IMR-90 (cell line): ENCODE measurements at regions not wholly inside any gene's neighbourhood (a gene's known extent, or its start where the extent isn't known, plus 50 kb on each side); places are given as distances from the start of the nearest gene placed in this dataset.

Source experiments
- ATAC-seq: fragments of 200-7000 bp; cut with Tn5 transposase; 2 replicates; pipeline ENCODE4 v1.9.1; 2020; ENCODE audit warnings: low read depth, mild to moderate bottlenecking, moderate library complexity
- BruUV-seq: library from RNA; stranded (reverse); fragments of 400-500 nt; replicated peaks from 2 replicates; lab custom pipeline; 2021; lab: Mats Ljungman, UMichigan
- CTCF ChIA-PET: fragments of 300-600 bp; formaldehyde crosslinking; extraction: SDS; loops from one replicate; lab custom pipeline; 2021; ENCODE audit warnings: antibody characterized with exemption; lab: Yijun Ruan, JAX
- POLR2A ChIA-PET: fragments of 300-600 bp; sonication (Branson Sonifier 250); formaldehyde crosslinking; loops from one replicate; lab custom pipeline; 2022; ENCODE audit warnings: antibody characterized with exemption; ENCODE audit not compliant: unreplicated experiment; lab: Charles Lee
- DNase-seq: peaks from one replicate; pipeline ENCODE4 v3.0.0; 2013
- H2AFZ ChIP-seq: replicated peaks from 2 replicates; pipeline ENCODE3; 2013; ENCODE audit warnings: low read length, mild to moderate bottlenecking; ENCODE audit not compliant: poor library complexity
- H2AK5ac ChIP-seq: 2 replicates; pipeline ENCODE4 v1.6.1; 2013; ENCODE audit warnings: low read depth, low read length, inconsistent platforms
- H2AK9ac ChIP-seq: replicated peaks from 2 replicates; pipeline ENCODE3; 2013; ENCODE audit warnings: mild to moderate bottlenecking, low read depth, low read length, moderate library complexity; ENCODE audit not compliant: poor library complexity
- H2BK120ac ChIP-seq: 2 replicates; pipeline ENCODE4 v1.6.1; 2013; ENCODE audit warnings: low read depth, low read length, inconsistent platforms
- H2BK15ac ChIP-seq: 3 replicates; pipeline ENCODE4 v1.6.1; 2013; ENCODE audit warnings: low read depth, low read length, inconsistent platforms
- H2BK20ac ChIP-seq: 2 replicates; pipeline ENCODE4 v1.6.1; 2013; ENCODE audit warnings: low read depth, mild to moderate bottlenecking, inconsistent platforms, low read length, moderate library complexity
- H2BK5ac ChIP-seq: 2 replicates; pipeline ENCODE4 v1.6.1; 2013; ENCODE audit warnings: mild to moderate bottlenecking, low read depth, low read length, inconsistent platforms; ENCODE audit not compliant: poor library complexity, severe bottlenecking
- H3K14ac ChIP-seq: replicated peaks from 2 replicates; pipeline ENCODE4 v1.6.1; 2013; ENCODE audit warnings: low read depth, low read length, inconsistent platforms
- H3K18ac ChIP-seq: 2 replicates; pipeline ENCODE4 v1.6.1; 2013; ENCODE audit warnings: low read depth, low read length, control low read depth
- H3K23ac ChIP-seq: 2 replicates; pipeline ENCODE4 v1.6.1; 2013; ENCODE audit warnings: low read depth, low read length, inconsistent platforms
- H3K27ac ChIP-seq: 2 replicates; pipeline ENCODE4 v1.5.1; 2013; ENCODE audit warnings: mild to moderate bottlenecking, control low read depth, low read length; ENCODE audit not compliant: insufficient read depth
- H3K27me3 ChIP-seq: 2 replicates; pipeline ENCODE4 v1.6.1; 2013; ENCODE audit warnings: low read length; ENCODE audit not compliant: control insufficient read depth, insufficient read depth
- H3K36me3 ChIP-seq: 2 replicates; pipeline ENCODE4 v1.6.1; 2013; ENCODE audit warnings: low read length, mixed read lengths; ENCODE audit not compliant: control insufficient read depth, insufficient read depth
- H3K4ac ChIP-seq: 2 replicates; pipeline ENCODE4 v1.6.1; 2013; ENCODE audit warnings: low read depth, low read length, inconsistent platforms
- H3K4me1 ChIP-seq: 2 replicates; pipeline ENCODE4 v1.6.1; 2013; ENCODE audit warnings: low read length, mixed read lengths; ENCODE audit not compliant: control insufficient read depth, insufficient read depth
- H3K4me2 ChIP-seq: 2 replicates; pipeline ENCODE4 v1.6.1; 2013; ENCODE audit warnings: low read depth, mild to moderate bottlenecking, control low read depth, low read length, moderate library complexity
- H3K4me3 ChIP-seq: 2 replicates; pipeline ENCODE4 v1.5.1; 2013; ENCODE audit warnings: low read depth, mild to moderate bottlenecking, control low read depth, low read length, moderate library complexity; ENCODE audit not compliant: insufficient read depth
- H3K56ac ChIP-seq: 2 replicates; pipeline ENCODE4 v1.6.1; 2013; ENCODE audit warnings: low read length, inconsistent platforms; ENCODE audit not compliant: insufficient read depth; ENCODE audit errors: extremely low read depth
- H3K79me1 ChIP-seq, 2 experiments: 2 replicates each; pipeline ENCODE4 v1.6.1; 2013; ENCODE audit warnings: low read length in 2 of 2, inconsistent platforms in 1 of 2, low read depth in 1 of 2
- H3K9ac ChIP-seq: 2 replicates; pipeline ENCODE4 v1.6.1; 2013; ENCODE audit warnings: low read depth, low read length, control low read depth
- H3K9me1 ChIP-seq: 2 replicates; pipeline ENCODE4 v1.6.1; 2013; ENCODE audit warnings: low read length, inconsistent platforms; ENCODE audit not compliant: insufficient read depth
- H3K9me3 ChIP-seq: 2 replicates; pipeline ENCODE4 v1.6.1; 2013; ENCODE audit warnings: low read length; ENCODE audit not compliant: control insufficient read depth, insufficient read depth
- H4K20me1 ChIP-seq: 2 replicates; pipeline ENCODE4 v1.6.1; 2013; ENCODE audit warnings: low read length, inconsistent platforms; ENCODE audit not compliant: insufficient read depth
- H4K5ac ChIP-seq: 2 replicates; pipeline ENCODE4 v1.6.1; 2013; ENCODE audit warnings: mild to moderate bottlenecking, low read depth, low read length, control low read depth
- H4K8ac ChIP-seq, 2 experiments: 2 replicates each; pipeline ENCODE4 v1.6.1; 2013; ENCODE audit warnings: low read depth in 2 of 2, low read length in 2 of 2, control low read depth in 1 of 2, inconsistent platforms in 1 of 2
- H4K91ac ChIP-seq: 2 replicates; pipeline ENCODE4 v1.6.1; 2013; ENCODE audit warnings: low read depth, low read length, inconsistent platforms; ENCODE audit not compliant: insufficient read depth
- CEBPB ChIP-seq: IDR thresholded peaks from 2 replicates; pipeline ENCODE4 v1.6.1; 2012; ENCODE audit warnings: low read depth, low read length, improper control_type of control experiment
- CTCF ChIP-seq: conservative IDR thresholded peaks from 2 replicates; pipeline ENCODE4 v1.5.1; 2012; ENCODE audit warnings: mild to moderate bottlenecking, low read depth, low read length, improper control_type of control experiment
- ELK1 ChIP-seq: fragments of 150-350 bp; IDR thresholded peaks from 2 replicates; pipeline ENCODE4 v1.6.1; 2016; ENCODE audit warnings: low read depth, mild to moderate bottlenecking, low read length, moderate library complexity, borderline replicate concordance
- MAFK ChIP-seq: IDR thresholded peaks from 2 replicates; pipeline ENCODE4 v1.6.1; 2012; ENCODE audit warnings: low read depth, low read length, improper control_type of control experiment
- MXI1 ChIP-seq: IDR thresholded peaks from 2 replicates; pipeline ENCODE4 v1.6.1; 2012; ENCODE audit warnings: low read depth, mild to moderate bottlenecking, low read length, moderate library complexity, borderline replicate concordance
- NFE2L2 ChIP-seq: fragments of 150-350 bp; IDR thresholded peaks from 2 replicates; pipeline ENCODE4 v1.6.1; 2016; ENCODE audit warnings: low read depth, mild to moderate bottlenecking, low read length
- POLR2A ChIP-seq: IDR thresholded peaks from 2 replicates; pipeline ENCODE4 v1.6.1; 2012; ENCODE audit warnings: mild to moderate bottlenecking, low read depth, low read length
- RAD21 ChIP-seq: IDR thresholded peaks from 2 replicates; pipeline ENCODE4 v1.6.1; 2012; ENCODE audit warnings: low read length, improper control_type of control experiment
- RCOR1 ChIP-seq: IDR thresholded peaks from 2 replicates; pipeline ENCODE4 v1.6.1; 2012; ENCODE audit warnings: mild to moderate bottlenecking, low read length, improper control_type of control experiment; ENCODE audit not compliant: insufficient replicate concordance
- RFX5 ChIP-seq: IDR thresholded peaks from 2 replicates; pipeline ENCODE4 v1.8.0; 2012; ENCODE audit warnings: low read depth, mild to moderate bottlenecking, low read length, moderate library complexity
- SMC3 ChIP-seq: fragments of 150-350 bp; IDR thresholded peaks from 2 replicates; pipeline ENCODE4 v1.6.1; 2016; ENCODE audit warnings: low read depth, mild to moderate bottlenecking, antibody characterized with exemption, low read length, moderate library complexity
- USF2 ChIP-seq: fragments of 150-350 bp; IDR thresholded peaks from 2 replicates; pipeline ENCODE4 v1.6.1; 2017; ENCODE audit warnings: mild to moderate bottlenecking, antibody characterized with exemption, low read length, low read depth
- WGBS, 2 experiments: methylation state at CpG; one replicate each; pipeline versions ENCODE4 v1.1.5 to v1.1.7; 2013; ENCODE audit warnings: missing lambda C conversion rate in 2 of 2; ENCODE audit not compliant: insufficient read length in 1 of 2; ENCODE audit errors: extremely low coverage in 2 of 2; 5-methylcytosine and 5-hydroxymethylcytosine counted together
- dilution Hi-C: fragments of 300-500 bp; cut with HindIII; formaldehyde crosslinking; loops from one replicate; pipeline ENCODE4 v1.14.3; 2018; ENCODE audit warnings: low sequenced_read_pairs; ENCODE audit not compliant: unreplicated experiment
- in situ Hi-C: fragments of 300-500 bp; cut with MboI; formaldehyde crosslinking; loops from 3 replicates; pipeline ENCODE4 v1.14.3; 2019; ENCODE audit warnings: low sequenced_read_pairs, inconsistent platforms, mixed read lengths
- intact Hi-C: fragments of 100-400 bp; cut with micrococcal nuclease; formaldehyde crosslinking; loops from 2 replicates; pipeline ENCODE4 v1.10.0; 2022

- ATAC-seq (no peak), DNase-seq (no peak)
- no peak overlapping the region for H3K23ac ChIP-seq
- H3K4ac ChIP-seq = no peak overlapping the region
- no peak overlapping the region for H3K4me3 ChIP-seq
- H3K9ac ChIP-seq = no peak overlapping the region
- no peak overlapping the region for H2BK5ac ChIP-seq
- 43% methylated on average over 1 of the region's 3 CpGs; no CpG with 5 or more reads in 1 of the 2 experiments for WGBS, 2 experiments
- no peaks in the 10 kb centered on the region for H3K36me3 ChIP-seq
- no peak overlapping the region for H3K14ac ChIP-seq
- no peak overlapping the region for H2AFZ ChIP-seq
- H3K4me1 ChIP-seq = no peaks in the 10 kb centered on the region
- in situ Hi-C loops = no loop called here
- no peak overlapping the region for H4K91ac ChIP-seq
- no peak overlapping the region for H2BK15ac ChIP-seq
- dilution Hi-C loops = no loop called here
- no peak overlapping the region for H2AK5ac ChIP-seq
- CTCF ChIA-PET = no interaction called here
- no peak overlapping the region for H2BK120ac ChIP-seq
- POLR2A ChIA-PET = no interaction called here
- no peaks in the 10 kb centered on the region for H3K9me3 ChIP-seq
- no peaks in the 10 kb centered on the region for H4K20me1 ChIP-seq
- no peaks in the 10 kb centered on the region for H3K27me3 ChIP-seq
- H3K56ac ChIP-seq = no peak overlapping the region
- no peak overlapping the region for H4K5ac ChIP-seq
- H3K4me2 ChIP-seq = no peak overlapping the region
- no peaks in the 10 kb centered on the region for H3K9me1 ChIP-seq
- no peak overlapping the region for H4K8ac ChIP-seq
- H3K18ac ChIP-seq = no peak overlapping the region
- H2AK9ac ChIP-seq = no peak overlapping the region
- H2BK20ac ChIP-seq = no peak overlapping the region
- TF ChIP-seq MAFK (no peak), NFE2L2 (no peak), POLR2A (no peak), CEBPB (no peak), RCOR1 (no peak), RAD21 (no peak), USF2 (no peak), SMC3 (no peak), MXI1 (no peak), CTCF (no peak), ELK1 (no peak), RFX5 (no peak)
- no TSS peak for BruUV-seq
- no peaks in the 10 kb centered on the region for H3K79me1 ChIP-seq
- intact Hi-C loops = no loop called here
- no peak overlapping the region for H3K27ac ChIP-seq
These were observed 105.5 kb upstream of the CPLX2 start for GRCh38 chr5:175765858-175766257.
